ENCODE measurements at regions not wholly inside any gene's neighbourhood (a gene's known extent, or its start where the extent isn't known, plus 50 kb on each side); places are given as distances from the start of the nearest gene placed in this dataset.

- DNase-seq = no peak
These were observed 774.8 kb upstream of the EPHA6 start for GRCh38 chr3:96039632-96040031.

- no peak for DNase-seq
These were observed 755.1 kb upstream of the EPHA6 start for GRCh38 chr3:96059301-96059700.

- no peak for DNase-seq
These were observed 745.3 kb upstream of the EPHA6 start for GRCh38 chr3:96069065-96069464.

GRCh38 chr3:96070678-96071077 is 743.7 kb upstream of the EPHA6 start:
- no peak for DNase-seq

GRCh38 chr3:96071097-96071496 is 743.3 kb upstream of the EPHA6 start:
- DNase-seq = no peak

- DNase-seq = no peak
These were observed 742.2 kb upstream of the EPHA6 start for GRCh38 chr3:96072226-96072625.

- no peak for DNase-seq
These were observed 730.8 kb upstream of the EPHA6 start for GRCh38 chr3:96083610-96084009.

- DNase-seq = no peak
These were observed 728.4 kb upstream of the EPHA6 start for GRCh38 chr3:96086018-96086417.

GRCh38 chr3:96101006-96101560 is 713.3 kb upstream of the EPHA6 start:
- DNase-seq = no peak

GRCh38 chr3:96106701-96107100 is 707.7 kb upstream of the EPHA6 start:
- DNase-seq = no peak
